ENCODE measurements at regions not wholly inside any gene's neighbourhood (a gene's known extent, or its start where the extent isn't known, plus 50 kb on each side); places are given as distances from the start of the nearest gene placed in this dataset.
A peak's percentile ranks its signal among the peaks of the same experiment; 100 is the strongest.

GRCh38 chr6:33507261-33507660 is 52.9 kb downstream of the ZBTB9 start:
- no peak for ATAC-seq
- TF ChIP-seq PATZ1 (CRISPR knock-in tag; IDR thresholded peaks at IDR 0.05; ENCODE audit: borderline replicate concordance) (no peak), TCF4 (CRISPR knock-in tag; IDR thresholded peaks at IDR 0.05; ENCODE audit: borderline replicate concordance) (no peak), SNAI2 (CRISPR knock-in tag; IDR thresholded peaks at IDR 0.05) (no peak), ZFP3 (CRISPR knock-in tag; IDR thresholded peaks at IDR 0.05) (no peak), CSDC2 (CRISPR knock-in tag; IDR thresholded peaks at IDR 0.05) (no peak)

- no peak for TF ChIP-seq ISL1 (CRISPR knock-in tag; IDR thresholded peaks at IDR 0.05)
- TF ChIP-seq ZC3H10 (CRISPR knock-in tag; IDR thresholded peaks at IDR 0.05): no peak
- no peak for TF ChIP-seq TCF4 (CRISPR knock-in tag; IDR thresholded peaks at IDR 0.05; ENCODE audit: borderline replicate concordance)
- no peak for TF ChIP-seq ZNF8 (CRISPR knock-in tag; IDR thresholded peaks at IDR 0.05)
- TF ChIP-seq CSRNP3 (CRISPR knock-in tag; IDR thresholded peaks at IDR 0.05): no peak
- TF ChIP-seq OSR1 (CRISPR knock-in tag; IDR thresholded peaks at IDR 0.05): no peak
- no peak for TF ChIP-seq POU6F1 (CRISPR knock-in tag; IDR thresholded peaks at IDR 0.05; ENCODE audit: borderline replicate concordance, low read depth)
- no peak for TF ChIP-seq ESRRG (CRISPR knock-in tag; IDR thresholded peaks at IDR 0.05)
- TF ChIP-seq ARNTL (CRISPR knock-in tag; IDR thresholded peaks at IDR 0.05; ENCODE audit: borderline replicate concordance, low read depth): no peak
- TF ChIP-seq ZFP30 (CRISPR knock-in tag; IDR thresholded peaks at IDR 0.05): no peak
- no peak for TF ChIP-seq ZNF70 (CRISPR knock-in tag; IDR thresholded peaks at IDR 0.05)
- no peak for TF ChIP-seq TOX (CRISPR knock-in tag; IDR thresholded peaks at IDR 0.05; ENCODE audit: borderline replicate concordance)
- TF ChIP-seq CREB5 (CRISPR knock-in tag; IDR thresholded peaks at IDR 0.05; ENCODE audit: low read depth): no peak
- no peak for TF ChIP-seq PATZ1 (CRISPR knock-in tag; IDR thresholded peaks at IDR 0.05; ENCODE audit: borderline replicate concordance)
- no peak for ATAC-seq
Observed at GRCh38 chr6:33508935-33509926, 54.9 kb downstream of the ZBTB9 start.

- peak; percentile 64 for ATAC-seq
- TF ChIP-seq TOX (CRISPR knock-in tag; IDR thresholded peaks at IDR 0.05; ENCODE audit: borderline replicate concordance) (no peak), ZNF8 (CRISPR knock-in tag; IDR thresholded peaks at IDR 0.05) (no peak), ZNF70 (CRISPR knock-in tag; IDR thresholded peaks at IDR 0.05) (no peak), ZNF565 (CRISPR knock-in tag; conservative IDR thresholded peaks at IDR 0.05; ENCODE audit: low read depth) (no peak), TCF4 (CRISPR knock-in tag; IDR thresholded peaks at IDR 0.05; ENCODE audit: borderline replicate concordance) (no peak), ISL1 (CRISPR knock-in tag; IDR thresholded peaks at IDR 0.05) (no peak)
Observed at GRCh38 chr6:33513213-33513612, 58.8 kb downstream of the ZBTB9 start.

- no peak for ATAC-seq
- TF ChIP-seq TSHZ2 (CRISPR knock-in tag; IDR thresholded peaks at IDR 0.05) (no peak), CSRNP3 (CRISPR knock-in tag; IDR thresholded peaks at IDR 0.05) (no peak), ZNF565 (CRISPR knock-in tag; conservative IDR thresholded peaks at IDR 0.05; ENCODE audit: low read depth) (no peak), ZFP30 (CRISPR knock-in tag; IDR thresholded peaks at IDR 0.05) (no peak), RARB (CRISPR knock-in tag; IDR thresholded peaks at IDR 0.05) (no peak), ZC3H10 (CRISPR knock-in tag; IDR thresholded peaks at IDR 0.05) (no peak), TOX (CRISPR knock-in tag; IDR thresholded peaks at IDR 0.05; ENCODE audit: borderline replicate concordance) (no peak), OSR1 (CRISPR knock-in tag; IDR thresholded peaks at IDR 0.05) (no peak), BACH2 (CRISPR knock-in tag; IDR thresholded peaks at IDR 0.05; ENCODE audit: borderline replicate concordance) (no peak)
Observed at GRCh38 chr6:33516726-33517125, 62.4 kb downstream of the ZBTB9 start.

Measured in SK-N-SH treated with all-trans-retinoic acid at 6 μM for 48 hours (cell line).